Neuronal stem cell (in vitro differentiated cells): ENCODE measurements at regions not wholly inside any gene's neighbourhood (a gene's known extent, or its start where the extent isn't known, plus 50 kb on each side); places are given as distances from the start of the nearest gene placed in this dataset.

ENCODE experiments used
- DNase-seq: peaks from one replicate; pipeline ENCODE4 v3.0.0-alpha.2; 2013; ENCODE audit warnings: low spot score
- H2AFZ ChIP-seq: one replicate; pipeline ENCODE4 v1.6.1; 2013; ENCODE audit warnings: mild to moderate bottlenecking, low read length, inconsistent platforms
- H2AK5ac ChIP-seq: 2 replicates; pipeline ENCODE4 v1.6.1; 2013; ENCODE audit warnings: low read depth, mild to moderate bottlenecking, inconsistent platforms, low read length, moderate library complexity, mixed read lengths
- H2BK120ac ChIP-seq: 2 replicates; pipeline ENCODE4 v1.6.1; 2013; ENCODE audit warnings: low read depth, mild to moderate bottlenecking, inconsistent platforms, low read length, moderate library complexity, mixed read lengths
- H2BK12ac ChIP-seq: one replicate; pipeline ENCODE4 v1.6.1; 2013; ENCODE audit warnings: low read length, inconsistent platforms
- H2BK15ac ChIP-seq: 2 replicates; pipeline ENCODE4 v1.6.1; 2013; ENCODE audit warnings: mild to moderate bottlenecking, low read length, inconsistent platforms, mixed read lengths
- H2BK5ac ChIP-seq: one replicate; pipeline ENCODE4 v1.6.1; 2013; ENCODE audit warnings: inconsistent platforms, mild to moderate bottlenecking, low read length, moderate library complexity
- H3K14ac ChIP-seq: one replicate; pipeline ENCODE4 v1.6.1; 2013; ENCODE audit warnings: low read length, inconsistent platforms
- H3K18ac ChIP-seq: 2 replicates; pipeline ENCODE4 v1.6.1; 2013; ENCODE audit warnings: low read length, inconsistent platforms
- H3K23ac ChIP-seq: 2 replicates; pipeline ENCODE4 v1.6.1; 2013; ENCODE audit warnings: low read depth, mild to moderate bottlenecking, mixed read lengths, low read length, inconsistent platforms; ENCODE audit not compliant: poor library complexity
- H3K27ac ChIP-seq: replicated peaks from 3 replicates; pipeline ENCODE4 v1.5.1; 2013; ENCODE audit warnings: low read length, inconsistent platforms
- H3K27me3 ChIP-seq, 3 experiments: 2 replicates each; pipeline ENCODE4 v1.6.1; 2013; ENCODE audit warnings: low read length in 3 of 3, mild to moderate bottlenecking in 2 of 3, inconsistent platforms in 1 of 3, low read depth in 1 of 3, mixed read lengths in 1 of 3, moderate library complexity in 1 of 3; ENCODE audit not compliant: control insufficient read depth in 3 of 3, insufficient read depth in 3 of 3
- H3K36me3 ChIP-seq, 2 donors: replicated peaks in 1 of 2; 2 replicates each; pipeline ENCODE4 v1.6.1; 2013; ENCODE audit warnings: low read length in 2 of 2; ENCODE audit not compliant: control insufficient read depth in 2 of 2, insufficient read depth in 2 of 2
- H3K4ac ChIP-seq: 2 replicates; pipeline ENCODE4 v1.6.1; 2013; ENCODE audit warnings: inconsistent platforms, mild to moderate bottlenecking, low read length, moderate library complexity
- H3K4me1 ChIP-seq, 2 donors: 1 replicate in 1 of 2; 2 replicates in 1 of 2; pipeline ENCODE4 v1.6.1; 2013; ENCODE audit warnings: low read length in 2 of 2, low read depth in 1 of 2; ENCODE audit not compliant: control insufficient read depth in 2 of 2, insufficient read depth in 1 of 2
- H3K4me2 ChIP-seq: one replicate; pipeline ENCODE4 v1.6.1; 2013; ENCODE audit warnings: mild to moderate bottlenecking, low read length, inconsistent platforms; ENCODE audit not compliant: insufficient read depth, poor library complexity, severe bottlenecking
- H3K4me3 ChIP-seq, 2 donors: 2 replicates each; pipeline ENCODE4 v1.5.1; 2013; ENCODE audit warnings: low read length in 2 of 2, mild to moderate bottlenecking in 2 of 2, inconsistent platforms in 1 of 2, moderate library complexity in 1 of 2
- H3K79me1 ChIP-seq: one replicate; pipeline ENCODE4 v1.6.1; 2013; ENCODE audit warnings: low read depth, mild to moderate bottlenecking, inconsistent platforms, low read length, moderate library complexity
- H3K9ac ChIP-seq: one replicate; pipeline ENCODE4 v1.6.1; 2013; ENCODE audit warnings: mild to moderate bottlenecking, low read depth, low read length, inconsistent platforms; ENCODE audit not compliant: poor library complexity
- H3K9me3 ChIP-seq, 2 donors: replicated peaks in 1 of 2; 2 replicates each; pipeline versions ENCODE3 to v1.6.1; 2013; ENCODE audit warnings: low read length in 2 of 2, mild to moderate bottlenecking in 2 of 2, inconsistent platforms in 1 of 2, low read depth in 1 of 2, mixed read lengths in 1 of 2, moderate library complexity in 1 of 2; ENCODE audit not compliant: control insufficient read depth in 2 of 2, insufficient read depth in 1 of 2
- H4K8ac ChIP-seq: one replicate; pipeline ENCODE4 v1.6.1; 2013; ENCODE audit warnings: low read depth, mild to moderate bottlenecking, inconsistent platforms, low read length, moderate library complexity
- H4K91ac ChIP-seq: one replicate; pipeline ENCODE4 v1.6.1; 2013; ENCODE audit warnings: low read length, low read depth, mild to moderate bottlenecking, inconsistent platforms; ENCODE audit not compliant: poor library complexity
- WGBS, 2 donors: extraction: QIAGEN DNeasy Blood & Tissue Kit; methylation state at CpG; one replicate each; pipeline ENCODE4 v1.1.7; 2013; ENCODE audit warnings: missing lambda C conversion rate in 2 of 2, mixed read lengths in 1 of 2; ENCODE audit not compliant: insufficient read length in 2 of 2, insufficient replicate concordance in 1 of 2; ENCODE audit errors: extremely low coverage in 2 of 2; 5-methylcytosine and 5-hydroxymethylcytosine counted together

DNA sequence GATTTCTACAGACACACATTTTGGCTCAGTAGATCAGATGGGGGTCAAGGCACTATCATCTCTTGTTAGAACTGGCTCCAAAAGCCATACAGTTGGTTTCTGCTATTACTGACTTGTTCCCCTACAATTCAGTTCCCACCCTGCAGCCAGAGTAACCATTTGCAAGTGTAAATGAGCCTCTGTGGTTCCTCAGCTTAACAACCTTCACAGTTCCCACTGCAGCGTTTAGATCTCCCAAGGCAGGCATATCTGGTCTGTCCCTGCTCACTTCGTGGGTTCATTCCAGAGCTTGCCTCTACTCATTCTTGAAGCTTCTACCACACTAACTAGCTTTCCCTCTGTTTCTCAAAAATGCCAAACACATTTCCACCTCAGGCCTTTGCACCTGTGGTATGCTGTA is 186.1 kb downstream of the CBLN1 start:
- no peaks in the 10 kb centered on the region for H3K27me3 ChIP-seq
- no peak overlapping the region for H3K4me2 ChIP-seq
- H2BK15ac ChIP-seq: no peak overlapping the region
- H3K4ac ChIP-seq: no peak overlapping the region
- H2BK12ac ChIP-seq: no peak overlapping the region
- no peak overlapping the region for H3K27ac ChIP-seq
- no peak overlapping the region for H2AK5ac ChIP-seq
- H3K36me3 ChIP-seq: no peaks in the 10 kb centered on the region
- no peaks in the 10 kb centered on the region for H3K79me1 ChIP-seq
- no peak overlapping the region for H2AFZ ChIP-seq
- no peak overlapping the region for H3K14ac ChIP-seq
- no peak overlapping the region for H3K9ac ChIP-seq
- H4K91ac ChIP-seq: no peak overlapping the region
- H4K8ac ChIP-seq: no peak overlapping the region
- peaks cover 0 to 3% of the 10 kb centered on the region in 2 donors for H3K4me1 ChIP-seq
- H3K18ac ChIP-seq: no peak overlapping the region
- no peak overlapping the region for H3K23ac ChIP-seq
- no peak overlapping the region for H3K4me3 ChIP-seq
- DNase-seq: no peak
- no peak overlapping the region for H2BK120ac ChIP-seq
- no peak overlapping the region for H2BK5ac ChIP-seq
- no peaks in the 10 kb centered on the region for H3K9me3 ChIP-seq
- WGBS, 2 donors: no CpG with 5 or more reads among the region's 2 CpGs

DNA sequence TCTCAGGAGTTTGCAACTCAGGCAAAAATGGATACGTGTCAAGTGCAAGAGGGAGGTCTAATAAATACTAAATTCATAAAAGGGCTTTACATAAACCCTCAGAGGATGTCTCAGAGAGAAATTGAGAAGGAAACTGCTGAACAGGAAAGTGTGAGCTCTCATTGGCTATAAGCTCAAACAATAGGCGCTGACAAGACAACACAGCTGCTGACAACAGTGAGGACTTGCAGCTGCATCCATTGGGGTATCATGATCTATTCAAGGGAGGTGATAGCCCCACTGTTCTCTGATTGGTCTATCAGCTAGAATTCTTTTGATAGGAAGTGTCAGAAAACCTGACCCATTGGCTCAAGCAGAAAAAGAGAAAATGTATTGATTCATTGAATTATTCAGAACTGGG is 187.2 kb downstream of the CBLN1 start:
- Histone ChIP-seq H3K9me3 (no peaks in the 10 kb centered on the region), H3K4me2 (no peak overlapping the region), H3K36me3 (no peaks in the 10 kb centered on the region), H4K8ac (no peak overlapping the region), H3K27ac (no peak overlapping the region), H2BK15ac (no peak overlapping the region), H3K14ac (no peak overlapping the region), H3K79me1 (no peaks in the 10 kb centered on the region), H3K27me3 (no peaks in the 10 kb centered on the region), H2BK12ac (no peak overlapping the region), H3K4ac (no peak overlapping the region), H3K4me1 (peaks cover 0 to 4% of the 10 kb centered on the region in 2 donors), H3K23ac (no peak overlapping the region), H2BK120ac (no peak overlapping the region), H2BK5ac (no peak overlapping the region), H3K9ac (no peak overlapping the region), H4K91ac (no peak overlapping the region), H2AFZ (no peak overlapping the region), H2AK5ac (no peak overlapping the region), H3K18ac (no peak overlapping the region), H3K4me3 (no peak overlapping the region)
- no peak for DNase-seq
- no CpG with 5 or more reads among the region's 2 CpGs for WGBS, 2 donors

DNA sequence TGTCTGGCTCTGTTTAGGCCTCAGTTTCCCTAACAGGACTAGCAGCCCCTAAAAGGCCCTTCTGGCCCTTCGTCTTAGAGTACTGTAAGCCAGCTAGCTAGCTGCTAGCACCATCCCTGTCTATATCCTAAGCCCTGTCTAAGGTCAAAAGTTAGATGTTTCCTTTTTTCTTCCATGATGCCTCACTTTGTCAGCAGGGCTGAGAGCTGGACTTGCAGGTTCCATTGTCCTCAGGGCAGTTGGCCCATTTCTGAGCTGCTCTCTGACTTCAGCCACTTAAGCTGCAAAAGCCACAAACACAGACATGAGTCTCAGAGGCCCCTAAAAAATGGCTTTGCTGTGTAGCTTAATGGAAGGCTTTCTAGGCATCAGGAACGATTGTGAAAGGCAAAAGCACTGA is 187.7 kb downstream of the CBLN1 start:
- Histone ChIP-seq H3K9me3 (no peaks in the 10 kb centered on the region), H3K4me2 (no peak overlapping the region), H2BK12ac (no peak overlapping the region), H4K8ac (no peak overlapping the region), H3K4me1 (peaks cover 0 to 4% of the 10 kb centered on the region in 2 donors), H3K4me3 (no peak overlapping the region), H3K27ac (no peak overlapping the region), H2BK15ac (no peak overlapping the region), H3K14ac (no peak overlapping the region), H2AK5ac (no peak overlapping the region), H3K9ac (no peak overlapping the region), H3K79me1 (no peaks in the 10 kb centered on the region), H2BK120ac (no peak overlapping the region), H3K23ac (no peak overlapping the region), H2AFZ (no peak overlapping the region), H4K91ac (no peak overlapping the region), H3K27me3 (no peaks in the 10 kb centered on the region), H3K18ac (no peak overlapping the region), H3K4ac (no peak overlapping the region), H2BK5ac (no peak overlapping the region), H3K36me3 (no peaks in the 10 kb centered on the region)
- WGBS, 2 donors: no CpG with 5 or more reads among the region's 2 CpGs
- DNase-seq: no peak

- no peaks in the 10 kb centered on the region for H3K27me3 ChIP-seq
- no peak overlapping the region for H4K91ac ChIP-seq
- H2BK5ac ChIP-seq: no peak overlapping the region
- no peak overlapping the region for H3K9ac ChIP-seq
- H2AK5ac ChIP-seq: no peak overlapping the region
- no peaks in the 10 kb centered on the region for H3K9me3 ChIP-seq
- no peak overlapping the region for H3K4me3 ChIP-seq
- no peaks in the 10 kb centered on the region for H3K36me3 ChIP-seq
- H2AFZ ChIP-seq: no peak overlapping the region
- H3K4ac ChIP-seq: no peak overlapping the region
- H2BK15ac ChIP-seq: no peak overlapping the region
- H3K4me1 ChIP-seq: peaks cover 0 to 4% of the 10 kb centered on the region in 2 donors
- H2BK12ac ChIP-seq: no peak overlapping the region
- no CpG with 5 or more reads among the region's 2 CpGs for WGBS, 2 donors
- no peaks in the 10 kb centered on the region for H3K79me1 ChIP-seq
- no peak overlapping the region for H3K4me2 ChIP-seq
- DNase-seq: no peak
- H4K8ac ChIP-seq: no peak overlapping the region
- H3K18ac ChIP-seq: no peak overlapping the region
- no peak overlapping the region for H3K27ac ChIP-seq
- no peak overlapping the region for H3K23ac ChIP-seq
- H3K14ac ChIP-seq: no peak overlapping the region
- no peak overlapping the region for H2BK120ac ChIP-seq
Observed at GRCh38 chr16:49092704-49093103, 188.9 kb downstream of the CBLN1 start.
